Activated B cell treated with CpG ODN at 0.5 μM for 24 hours (primary cell): ENCODE measurements at regions not wholly inside any gene's neighbourhood (a gene's known extent, or its start where the extent isn't known, plus 50 kb on each side); places are given as distances from the start of the nearest gene placed in this dataset.

ENCODE experiments used
- ATAC-seq: fragments of 200-7000 bp; cut with Tn5 transposase; one replicate; pipeline ENCODE4 v1.10.0; 2021; ENCODE audit warnings: low read depth, mild to moderate bottlenecking, moderate library complexity
- CTCF ChIA-PET: fragments of 350-600 bp; sonication (Branson Sonifier 250); formaldehyde crosslinking; loops from one replicate; lab custom pipeline; 2021; ENCODE audit warnings: antibody characterized with exemption; lab: Charles Lee
- POLR2A ChIA-PET: fragments of 350-600 bp; sonication (Branson Sonifier 250); formaldehyde crosslinking; loops from one replicate; lab custom pipeline; 2021; ENCODE audit warnings: antibody characterized with exemption; lab: Charles Lee
- DNase-seq: peaks from one replicate; pipeline ENCODE4 v3.0.0; 2022
- H3K27ac Mint-ChIP-seq: one replicate; pipeline ENCODE4 v1.8.0; 2020; ENCODE audit warnings: mixed read lengths
- H3K27me3 Mint-ChIP-seq: one replicate; pipeline ENCODE4 v1.8.0; 2021; ENCODE audit warnings: mixed read lengths
- H3K36me3 Mint-ChIP-seq: one replicate; pipeline ENCODE4 v1.8.0; 2021; ENCODE audit warnings: low read depth, mixed read lengths
- H3K4me1 Mint-ChIP-seq: one replicate; pipeline ENCODE4 v1.8.0; 2021; ENCODE audit warnings: mixed read lengths
- H3K4me3 Mint-ChIP-seq: one replicate; pipeline ENCODE4 v1.8.0; 2020; ENCODE audit warnings: mild to moderate bottlenecking, mixed read lengths
- H3K9me3 Mint-ChIP-seq: one replicate; pipeline ENCODE4 v1.8.0; 2020; ENCODE audit warnings: mixed read lengths
- CTCF ChIP-seq: fragments of 200-600 bp; IDR thresholded peaks from one replicate; pipeline ENCODE4 v1.8.0; 2022; ENCODE audit warnings: antibody characterized with exemption, mild to moderate bottlenecking
- intact Hi-C: fragments of 100-400 bp; cut with micrococcal nuclease; formaldehyde crosslinking; loops from one replicate; pipeline ENCODE4 v1.15.1; 2024

- DNase-seq = no peak
- Mint-ChIP-seq H3K9me3 (no peaks in the 10 kb centered on the region), H3K4me1 (no peaks in the 10 kb centered on the region), H3K36me3 (no peaks in the 10 kb centered on the region), H3K27ac (no peak overlapping the region), H3K27me3 (no peaks in the 10 kb centered on the region), H3K4me3 (no peak overlapping the region)
- intact Hi-C loops = no loop called here
- ATAC-seq = no peak
- ChIA-PET CTCF (no interaction called here), POLR2A (no interaction called here)
- TF ChIP-seq CTCF = no peak
Measured at GRCh38 chr10:9010093-9010492, 955.6 kb downstream of the GATA3 start.

GRCh38 chr10:9010931-9011670 is 956.6 kb downstream of the GATA3 start:
- no peak overlapping the region for H3K27ac Mint-ChIP-seq
- no peak for DNase-seq
- no peaks in the 10 kb centered on the region for H3K36me3 Mint-ChIP-seq
- H3K4me1 Mint-ChIP-seq = no peaks in the 10 kb centered on the region
- ATAC-seq = no peak
- H3K4me3 Mint-ChIP-seq = no peak overlapping the region
- no peak for TF ChIP-seq CTCF
- no peaks in the 10 kb centered on the region for H3K27me3 Mint-ChIP-seq
- CTCF ChIA-PET = no interaction called here
- intact Hi-C loops = no loop called here
- POLR2A ChIA-PET = no interaction called here
- H3K9me3 Mint-ChIP-seq = no peaks in the 10 kb centered on the region

GRCh38 chr10:9012312-9012711 is 957.8 kb downstream of the GATA3 start:
- CTCF ChIA-PET = no interaction called here
- no peaks in the 10 kb centered on the region for H3K9me3 Mint-ChIP-seq
- no peaks in the 10 kb centered on the region for H3K36me3 Mint-ChIP-seq
- POLR2A ChIA-PET = no interaction called here
- no peaks in the 10 kb centered on the region for H3K27me3 Mint-ChIP-seq
- DNase-seq (no peak), ATAC-seq (no peak)
- TF ChIP-seq CTCF = no peak
- no peak overlapping the region for H3K27ac Mint-ChIP-seq
- no peaks in the 10 kb centered on the region for H3K4me1 Mint-ChIP-seq
- no peak overlapping the region for H3K4me3 Mint-ChIP-seq
- intact Hi-C loops = no loop called here

GRCh38 chr10:9015005-9015404 is 960.5 kb downstream of the GATA3 start:
- H3K27ac Mint-ChIP-seq = no peak overlapping the region
- no peak for ATAC-seq
- no peak for TF ChIP-seq CTCF
- H3K9me3 Mint-ChIP-seq = no peaks in the 10 kb centered on the region
- CTCF ChIA-PET = no interaction called here
- no peaks in the 10 kb centered on the region for H3K36me3 Mint-ChIP-seq
- intact Hi-C loops = no loop called here
- H3K4me1 Mint-ChIP-seq = no peaks in the 10 kb centered on the region
- no peak overlapping the region for H3K4me3 Mint-ChIP-seq
- POLR2A ChIA-PET = no interaction called here
- H3K27me3 Mint-ChIP-seq = no peaks in the 10 kb centered on the region
- DNase-seq = no peak

GRCh38 chr10:9015447-9015846 is 961.0 kb downstream of the GATA3 start:
- no peaks in the 10 kb centered on the region for H3K27me3 Mint-ChIP-seq
- DNase-seq (no peak), ATAC-seq (no peak)
- H3K9me3 Mint-ChIP-seq = no peaks in the 10 kb centered on the region
- no peaks in the 10 kb centered on the region for H3K36me3 Mint-ChIP-seq
- H3K4me3 Mint-ChIP-seq = no peak overlapping the region
- CTCF ChIA-PET = no interaction called here
- no peak for TF ChIP-seq CTCF
- POLR2A ChIA-PET = no interaction called here
- intact Hi-C loops = no loop called here
- H3K27ac Mint-ChIP-seq = no peak overlapping the region
- no peaks in the 10 kb centered on the region for H3K4me1 Mint-ChIP-seq
